GM21390 (cell line): ENCODE measurements at regions not wholly inside any gene's neighbourhood (a gene's known extent, or its start where the extent isn't known, plus 50 kb on each side); places are given as distances from the start of the nearest gene placed in this dataset.

ENCODE experiments used
- ATAC-seq: cut with Tn5 transposase; IDR thresholded peaks from one replicate; pipeline ENCODE4 v1.9.1; 2021; ENCODE audit not compliant: unreplicated experiment

DNA sequence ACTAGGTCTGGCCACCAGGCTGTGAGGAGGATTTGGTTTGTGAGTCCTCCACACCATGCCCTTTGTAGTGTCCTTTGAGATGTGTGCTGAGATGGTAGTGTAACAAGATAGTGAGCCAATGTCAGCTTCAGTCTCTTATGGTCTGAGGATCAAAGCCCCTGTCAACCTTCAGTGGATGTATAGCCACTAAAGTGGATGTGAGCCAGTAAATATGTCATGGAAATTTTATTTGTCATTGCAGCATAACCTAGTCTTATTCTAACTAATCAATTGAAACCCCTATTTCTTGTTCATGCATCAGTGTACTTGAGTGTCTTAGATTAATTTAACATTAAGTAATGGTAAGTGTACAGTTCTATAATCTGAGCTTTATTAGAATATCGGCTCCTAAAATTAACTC lies 51.0 kb upstream of the WAC start:
- no peak for ATAC-seq
